Fibroblast of the aortic adventitia (primary cell): ENCODE measurements at regions not wholly inside any gene's neighbourhood (a gene's known extent, or its start where the extent isn't known, plus 50 kb on each side); places are given as distances from the start of the nearest gene placed in this dataset.

ENCODE experiments used
- DNase-seq: peaks from one replicate; pipeline ENCODE4 v3.0.0-alpha.2; 2010; ENCODE audit warnings: low read depth
- H3K4me3 ChIP-seq: 2 replicates; pipeline ENCODE4 v1.5.1; 2011; ENCODE audit warnings: low read depth, mild to moderate bottlenecking, control low read depth, low read length, moderate library complexity
- TF ChIP-seq, protein P1 (sequence below): IDR thresholded peaks from 2 replicates; pipeline ENCODE4 v1.5.1; 2011; ENCODE audit warnings: mild to moderate bottlenecking, low read length, control low read depth, inconsistent platforms; ENCODE audit not compliant: insufficient read depth

DNA sequence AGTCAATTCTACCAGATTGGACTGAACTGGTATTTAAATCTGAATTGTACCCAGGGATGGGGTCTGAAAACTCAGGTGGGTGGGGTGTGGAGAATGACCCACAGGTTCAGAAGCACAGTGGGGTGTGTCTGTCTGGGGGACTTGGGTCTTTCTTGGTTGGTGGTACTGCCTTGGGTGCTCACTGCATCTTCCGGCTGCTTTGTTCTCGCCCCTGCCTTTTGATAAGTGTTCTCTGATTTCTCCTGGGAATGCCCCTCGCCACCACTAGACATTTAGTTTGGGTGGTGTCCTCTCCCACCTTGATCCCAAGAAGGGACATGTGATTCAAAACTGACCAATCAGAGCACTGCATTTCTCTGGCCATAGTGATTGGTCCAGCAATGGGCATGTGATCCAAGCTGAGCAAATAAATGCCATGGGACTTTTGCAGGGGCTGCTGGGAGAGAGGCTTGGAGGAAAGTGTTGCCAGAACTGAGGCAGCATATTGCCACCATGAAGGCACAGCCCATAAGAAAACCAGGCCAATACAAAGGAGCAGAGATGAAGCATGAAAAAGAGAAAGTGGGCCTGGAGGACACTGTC lies 270.5 kb downstream of the NPHP4 start:
- TF ChIP-seq, protein P1, sequence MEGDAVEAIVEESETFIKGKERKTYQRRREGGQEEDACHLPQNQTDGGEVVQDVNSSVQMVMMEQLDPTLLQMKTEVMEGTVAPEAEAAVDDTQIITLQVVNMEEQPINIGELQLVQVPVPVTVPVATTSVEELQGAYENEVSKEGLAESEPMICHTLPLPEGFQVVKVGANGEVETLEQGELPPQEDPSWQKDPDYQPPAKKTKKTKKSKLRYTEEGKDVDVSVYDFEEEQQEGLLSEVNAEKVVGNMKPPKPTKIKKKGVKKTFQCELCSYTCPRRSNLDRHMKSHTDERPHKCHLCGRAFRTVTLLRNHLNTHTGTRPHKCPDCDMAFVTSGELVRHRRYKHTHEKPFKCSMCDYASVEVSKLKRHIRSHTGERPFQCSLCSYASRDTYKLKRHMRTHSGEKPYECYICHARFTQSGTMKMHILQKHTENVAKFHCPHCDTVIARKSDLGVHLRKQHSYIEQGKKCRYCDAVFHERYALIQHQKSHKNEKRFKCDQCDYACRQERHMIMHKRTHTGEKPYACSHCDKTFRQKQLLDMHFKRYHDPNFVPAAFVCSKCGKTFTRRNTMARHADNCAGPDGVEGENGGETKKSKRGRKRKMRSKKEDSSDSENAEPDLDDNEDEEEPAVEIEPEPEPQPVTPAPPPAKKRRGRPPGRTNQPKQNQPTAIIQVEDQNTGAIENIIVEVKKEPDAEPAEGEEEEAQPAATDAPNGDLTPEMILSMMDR, result no peak
- DNase-seq, result no peak

DNA sequence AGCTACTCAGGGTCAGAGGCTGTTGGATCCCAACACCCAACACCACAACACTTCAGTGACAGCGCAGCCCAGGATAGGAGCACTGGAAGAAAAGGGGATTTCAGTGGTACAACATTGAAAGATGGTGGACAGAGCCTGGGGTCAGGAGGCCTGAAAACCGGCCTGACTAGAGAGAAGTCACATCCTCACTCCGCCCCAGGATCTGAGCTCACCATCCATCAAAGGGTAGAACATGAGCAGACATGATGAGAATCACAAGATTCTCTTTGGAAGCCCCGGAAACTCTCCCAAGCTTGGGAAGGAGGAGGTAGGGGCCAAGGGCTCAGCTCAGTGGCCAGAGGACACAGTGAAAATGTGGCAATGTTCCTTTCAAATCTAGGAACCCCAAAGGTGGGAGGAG lies 271.3 kb downstream of the NPHP4 start:
- TF ChIP-seq, protein P1, result no peak
- no peak overlapping the region for H3K4me3 ChIP-seq
- DNase-seq, result no peak

More for the DNA sequence above, 270.5 kb downstream of the NPHP4 start:
- H3K4me3 ChIP-seq, result no peak overlapping the region

DNA sequence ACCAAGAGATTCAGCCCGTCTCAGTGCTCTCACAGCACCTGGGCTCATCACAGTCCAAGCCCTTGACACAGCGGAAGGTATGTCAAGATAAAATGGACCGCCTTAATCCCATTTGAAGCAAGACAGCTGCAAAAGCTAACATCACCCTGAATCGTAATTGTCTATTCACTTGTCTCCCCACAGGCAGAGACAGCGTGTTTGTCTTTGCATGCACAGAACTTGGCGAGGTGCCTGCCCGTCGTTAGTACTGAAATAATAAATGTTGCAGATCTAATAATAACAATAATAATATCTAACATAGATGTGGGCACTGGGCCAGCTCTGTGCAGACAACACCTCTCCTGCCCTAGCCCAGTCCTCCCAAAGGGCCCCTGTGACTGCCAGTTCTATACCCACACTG lies 271.7 kb downstream of the NPHP4 start:
- no peak for DNase-seq
- no peak overlapping the region for H3K4me3 ChIP-seq
- TF ChIP-seq, protein P1, result no peak

DNA sequence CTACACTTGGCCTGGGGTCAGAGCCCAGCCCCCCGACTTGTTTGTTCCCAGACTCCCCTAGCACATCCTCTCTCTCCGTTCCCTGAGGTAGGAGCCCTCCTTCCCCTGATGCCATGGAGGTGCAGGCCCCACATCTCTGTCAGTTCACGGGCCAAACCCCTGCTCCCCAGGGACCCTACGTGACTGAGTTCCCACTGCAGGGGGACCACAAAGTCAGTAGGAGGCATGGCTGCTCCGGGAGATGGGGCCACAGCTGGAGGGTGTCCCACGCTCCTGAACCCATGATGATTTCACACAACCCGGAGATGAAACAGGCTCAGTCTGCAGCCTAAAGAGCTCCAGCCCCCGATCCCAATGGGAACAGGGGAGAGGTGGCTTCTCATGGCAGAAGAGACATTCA lies 272.2 kb downstream of the NPHP4 start:
- no peak for DNase-seq
- H3K4me3 ChIP-seq, result no peak overlapping the region
- TF ChIP-seq, protein P1, result no peak

DNA sequence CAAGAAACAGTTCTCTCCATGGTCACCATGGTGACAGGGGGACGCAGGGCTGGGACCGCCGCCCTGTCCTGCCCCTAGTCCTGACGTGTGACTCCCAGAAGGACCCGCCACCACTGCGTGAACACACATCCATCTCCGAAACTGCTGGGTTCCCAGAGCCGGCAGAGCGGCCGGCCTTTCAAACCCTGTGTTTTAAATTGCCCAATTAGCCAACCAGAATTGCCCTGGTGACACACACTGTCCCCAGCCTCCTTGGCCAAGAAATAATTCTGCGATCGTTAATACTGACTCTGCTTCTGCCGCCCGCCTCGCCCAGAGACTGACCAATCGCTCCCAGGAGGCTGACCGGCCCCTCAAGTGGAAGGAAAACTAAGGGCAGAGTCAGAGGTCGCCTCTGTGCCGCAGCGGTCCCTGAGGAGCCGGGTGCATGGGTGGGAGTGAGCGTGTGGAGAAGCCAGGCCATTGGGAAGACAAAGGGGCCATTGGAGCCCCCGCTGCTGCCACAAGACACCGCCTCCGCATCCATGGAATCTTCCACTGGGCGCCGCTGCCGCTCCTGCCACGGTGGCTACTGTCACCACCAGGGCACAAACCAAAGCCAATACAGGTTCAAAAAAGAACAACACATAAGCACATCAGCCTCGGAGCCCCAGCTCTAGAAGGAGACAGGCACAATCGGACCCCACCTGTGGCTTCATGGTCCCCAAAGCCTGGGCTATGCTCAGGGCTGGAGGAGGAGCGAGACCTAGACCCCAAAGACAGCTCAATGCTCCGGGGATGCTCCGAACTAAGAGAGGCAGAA lies 273.2 kb downstream of the NPHP4 start:
- H3K4me3 ChIP-seq, result no peak overlapping the region
- no peak for DNase-seq
- TF ChIP-seq, protein P1, result no peak

DNA sequence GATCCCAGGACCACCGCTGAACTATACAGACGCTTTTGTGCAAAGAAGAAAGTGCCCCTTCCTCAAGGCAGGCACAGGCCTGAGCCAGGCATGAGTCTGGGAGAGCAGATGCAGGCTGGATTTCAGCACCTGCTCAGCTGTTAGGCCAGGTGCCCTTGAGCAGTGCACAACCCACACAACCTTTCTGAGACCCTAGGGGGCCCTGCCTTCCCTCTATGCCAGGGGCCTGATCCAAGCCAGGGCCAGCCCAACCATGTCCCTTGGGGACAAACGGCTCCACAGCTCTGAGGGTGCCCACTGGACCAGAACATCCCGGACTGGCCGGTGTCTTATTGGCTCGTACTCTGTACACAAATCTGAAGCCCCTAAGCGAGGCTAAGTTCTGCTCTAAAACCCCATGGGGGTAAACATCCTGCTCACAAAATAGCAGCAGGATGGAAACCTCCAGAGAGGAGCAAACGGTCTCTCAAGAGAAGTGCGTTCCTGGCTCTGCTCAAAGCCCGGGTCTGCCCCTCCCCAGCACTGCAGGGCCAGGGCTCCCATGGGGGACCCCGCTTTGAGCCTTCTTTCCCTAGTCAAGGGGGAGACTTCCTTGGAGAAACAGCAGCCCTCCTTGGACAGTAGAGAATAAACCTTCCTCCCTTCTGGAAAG lies 275.1 kb downstream of the NPHP4 start:
- TF ChIP-seq, protein P1, result no peak
- H3K4me3 ChIP-seq, result no peak overlapping the region
- no peak for DNase-seq
